ENCODE measurements at regions not wholly inside any gene's neighbourhood (a gene's known extent, or its start where the extent isn't known, plus 50 kb on each side); places are given as distances from the start of the nearest gene placed in this dataset.

- no peaks in the 10 kb centered on the region for H3K36me3 Mint-ChIP-seq (ENCODE audit: low read depth)
- no peak overlapping the region for H3K4me3 Mint-ChIP-seq
- H3K9me3 Mint-ChIP-seq = peaks cover 18% of the 10 kb centered on the region
- H3K4me1 Mint-ChIP-seq = peaks cover 23% of the 10 kb centered on the region
- H3K27ac Mint-ChIP-seq = no peak overlapping the region
- no peak for TF ChIP-seq CTCF (IDR thresholded peaks at IDR 0.05; ENCODE audit: unreplicated experiment in 3 of 3)
- H3K27me3 Mint-ChIP-seq (ENCODE audit: low read depth) = no peaks in the 10 kb centered on the region
Observed at GRCh38 chr7:46294381-46294780, 373.3 kb upstream of the IGFBP3 start.

- no peak for TF ChIP-seq CTCF (IDR thresholded peaks at IDR 0.05; ENCODE audit: unreplicated experiment in 3 of 3)
- Mint-ChIP-seq H3K4me1 (peaks cover 23% of the 10 kb centered on the region), H3K9me3 (peaks cover 13% of the 10 kb centered on the region), H3K4me3 (no peak overlapping the region), H3K36me3 (ENCODE audit: low read depth) (no peaks in the 10 kb centered on the region), H3K27me3 (ENCODE audit: low read depth) (no peaks in the 10 kb centered on the region), H3K27ac (no peak overlapping the region)
Observed at GRCh38 chr7:46292741-46293140, 371.7 kb upstream of the IGFBP3 start.

GRCh38 chr7:46291601-46292150, 370.6 kb upstream of the IGFBP3 start:
- Mint-ChIP-seq H3K4me3 (no peak overlapping the region), H3K36me3 (ENCODE audit: low read depth) (no peaks in the 10 kb centered on the region), H3K27me3 (ENCODE audit: low read depth) (no peaks in the 10 kb centered on the region), H3K27ac (peak overlapping the region; percentile 4 to 38 (median 9)), H3K9me3 (peaks cover 7% of the 10 kb centered on the region), H3K4me1 (peaks cover 23% of the 10 kb centered on the region)
- no peak for TF ChIP-seq CTCF (IDR thresholded peaks at IDR 0.05; ENCODE audit: unreplicated experiment in 3 of 3)

- H3K27ac Mint-ChIP-seq = no peak overlapping the region
- TF ChIP-seq CTCF (IDR thresholded peaks at IDR 0.05; ENCODE audit: unreplicated experiment in 3 of 3) = no peak
- no peaks in the 10 kb centered on the region for H3K27me3 Mint-ChIP-seq (ENCODE audit: low read depth)
- H3K9me3 Mint-ChIP-seq = peaks cover 4% of the 10 kb centered on the region
- H3K4me1 Mint-ChIP-seq = peaks cover 23% of the 10 kb centered on the region
- no peaks in the 10 kb centered on the region for H3K36me3 Mint-ChIP-seq (ENCODE audit: low read depth)
- no peak overlapping the region for H3K4me3 Mint-ChIP-seq
Observed at GRCh38 chr7:46291050-46291438, 370.0 kb upstream of the IGFBP3 start.

GRCh38 chr7:46290374-46291049, 369.4 kb upstream of the IGFBP3 start:
- no peak overlapping the region for H3K4me3 Mint-ChIP-seq
- H3K27me3 Mint-ChIP-seq (ENCODE audit: low read depth) = no peaks in the 10 kb centered on the region
- H3K27ac Mint-ChIP-seq = no peak overlapping the region
- peaks cover 23% of the 10 kb centered on the region for H3K4me1 Mint-ChIP-seq
- H3K36me3 Mint-ChIP-seq (ENCODE audit: low read depth) = no peaks in the 10 kb centered on the region
- no peak for TF ChIP-seq CTCF (IDR thresholded peaks at IDR 0.05; ENCODE audit: unreplicated experiment in 3 of 3)
- peaks cover 4% of the 10 kb centered on the region for H3K9me3 Mint-ChIP-seq

GRCh38 chr7:46288861-46289260, 367.8 kb upstream of the IGFBP3 start:
- H3K36me3 Mint-ChIP-seq (ENCODE audit: low read depth) = no peaks in the 10 kb centered on the region
- H3K9me3 Mint-ChIP-seq = no peaks in the 10 kb centered on the region
- H3K27me3 Mint-ChIP-seq (ENCODE audit: low read depth) = no peaks in the 10 kb centered on the region
- TF ChIP-seq CTCF (IDR thresholded peaks at IDR 0.05; ENCODE audit: unreplicated experiment in 3 of 3) = no peak
- no peak overlapping the region for H3K27ac Mint-ChIP-seq
- peaks cover 23% of the 10 kb centered on the region for H3K4me1 Mint-ChIP-seq
- H3K4me3 Mint-ChIP-seq = no peak overlapping the region

Measured in nephron (organoid).